SK-N-SH (cell line): ENCODE measurements at regions not wholly inside any gene's neighbourhood (a gene's known extent, or its start where the extent isn't known, plus 50 kb on each side); places are given as distances from the start of the nearest gene placed in this dataset.

ENCODE experiments used
- CTCF ChIA-PET: fragments of 300-600, 350-600 bp; formaldehyde crosslinking; extraction: SDS; loops from one replicate; lab custom pipeline; 2021; lab: Yijun Ruan, JAX
- POLR2A ChIA-PET: fragments of 350-600 bp; sonication (Branson Sonifier 250); formaldehyde crosslinking; extraction: SDS; loops from one replicate; lab custom pipeline; 2020; ENCODE audit warnings: antibody characterized with exemption, inconsistent platforms; lab: Yijun Ruan, JAX
- DNase-seq: peaks from one replicate; pipeline ENCODE4 v3.0.0; 2012
- H2AFZ ChIP-seq: fragments of 200-600 bp; sonication (generic); 2 replicates; pipeline ENCODE4 v1.8.1; 2016; ENCODE audit warnings: antibody characterized with exemption, mild to moderate bottlenecking, low read depth
- H3F3A ChIP-seq: fragments of 200-600 bp; sonication (generic); replicated peaks from 2 replicates; pipeline ENCODE3; 2016; ENCODE audit warnings: antibody characterized with exemption, mild to moderate bottlenecking; ENCODE audit not compliant: insufficient read depth
- H3K27ac ChIP-seq, 2 experiments: fragments of 200-500 bp in 1 of 2; fragments of 200-600 bp in 1 of 2; sonication (Bioruptor generic) in 1 of 2; sonication (generic), shearing (Covaris generic) in 1 of 2; 2 replicates each; pipeline versions ENCODE4 v1.5.1 to v1.6.1; 2014 to 2016; ENCODE audit warnings: low read depth in 2 of 2, inconsistent platforms in 1 of 2, low read length in 1 of 2, mild to moderate bottlenecking in 1 of 2, mixed read lengths in 1 of 2
- H3K27me3 ChIP-seq: fragments of 200-600 bp; sonication (generic), shearing (Covaris generic); 2 replicates; pipeline ENCODE4 v1.6.1; 2016; ENCODE audit warnings: mixed run types; ENCODE audit not compliant: insufficient read depth
- H3K36me3 ChIP-seq, 2 experiments: fragments of 200-500 bp in 1 of 2; fragments of 200-600 bp in 1 of 2; sonication (Bioruptor generic) in 1 of 2; sonication (generic) in 1 of 2; replicated peaks in 1 of 2; 2 replicates each; pipeline versions ENCODE3 to v1.5.1; 2014 to 2016; ENCODE audit warnings: low read length in 1 of 2, mild to moderate bottlenecking in 1 of 2; ENCODE audit not compliant: insufficient read depth in 2 of 2, control insufficient read depth in 1 of 2
- H3K4me1 ChIP-seq, 2 experiments: fragments of 200-500 bp in 1 of 2; fragments of 200-600 bp in 1 of 2; sonication (Bioruptor generic) in 1 of 2; sonication (generic), shearing (Covaris generic) in 1 of 2; 2 replicates each; pipeline versions ENCODE4 v1.5.1 to v1.6.1; 2014 to 2016; ENCODE audit warnings: low read depth in 1 of 2, low read length in 1 of 2, mixed run types in 1 of 2; ENCODE audit not compliant: insufficient read depth in 2 of 2, control insufficient read depth in 1 of 2
- H3K4me2 ChIP-seq: fragments of 200-600 bp; sonication (generic), shearing (Covaris generic); 2 replicates; pipeline ENCODE4 v1.6.1; 2017; ENCODE audit warnings: mixed run types
- H3K4me3 ChIP-seq, 2 experiments: fragments of 200-500 bp in 1 of 2; fragments of 200-600 bp in 1 of 2; sonication (Bioruptor generic) in 1 of 2; sonication (generic), shearing (Covaris generic) in 1 of 2; 2 replicates each; pipeline versions ENCODE4 v1.5.1 to v1.8.1; 2014 to 2016; ENCODE audit warnings: low read depth in 2 of 2, inconsistent platforms in 1 of 2, low read length in 1 of 2, mild to moderate bottlenecking in 1 of 2, mixed read lengths in 1 of 2, moderate library complexity in 1 of 2
- H3K79me2 ChIP-seq: fragments of 200-600 bp; sonication (generic); 2 replicates; pipeline ENCODE4 v1.8.1; 2017; ENCODE audit warnings: mild to moderate bottlenecking; ENCODE audit not compliant: insufficient read depth
- H3K9ac ChIP-seq: fragments of 200-600 bp; sonication (generic); 2 replicates; pipeline ENCODE4 v1.6.1; 2017; ENCODE audit warnings: mixed run types
- H3K9me2 ChIP-seq: fragments of 200-600 bp; sonication (generic); 2 replicates; pipeline ENCODE4 v1.6.1; 2017; ENCODE audit warnings: mixed run types
- H3K9me3 ChIP-seq: fragments of 200-600 bp; sonication (generic); 2 replicates; pipeline ENCODE4 v1.6.1; 2017; ENCODE audit warnings: mixed run types, mild to moderate bottlenecking, moderate library complexity
- H4K20me1 ChIP-seq: fragments of 200-600 bp; sonication (generic); 2 replicates; pipeline ENCODE4 v1.6.1; 2017; ENCODE audit warnings: mild to moderate bottlenecking, mixed run types; ENCODE audit not compliant: insufficient read depth
- CHD2 ChIP-seq: fragments of 150-350 bp; IDR thresholded peaks from 2 replicates; pipeline ENCODE4 v1.6.1; 2018; ENCODE audit warnings: low read length; ENCODE audit not compliant: partially characterized antibody
- ELF1 ChIP-seq: IDR thresholded peaks from 2 replicates; pipeline ENCODE4 v1.4.0; 2012
- EP300 ChIP-seq, 2 experiments: IDR thresholded peaks; 2 replicates each; pipeline versions ENCODE4 v1.4.0 to v1.6.1; 2012; ENCODE audit warnings: borderline replicate concordance in 1 of 2, low read depth in 1 of 2, low read length in 1 of 2
- EZH2phosphoT487 ChIP-seq: fragments of 200-600 bp; sonication (generic); IDR thresholded peaks from 2 replicates; pipeline ENCODE4 v1.6.1; 2017; ENCODE audit warnings: low read depth, mixed run types, mild to moderate bottlenecking, antibody characterized with exemption, moderate library complexity, borderline replicate concordance
- FOSL2 ChIP-seq: IDR thresholded peaks from 2 replicates; pipeline ENCODE4 v1.4.0; 2012; ENCODE audit warnings: low read depth, mild to moderate bottlenecking, moderate library complexity, borderline replicate concordance
- FOXJ3 ChIP-seq: sonication (generic); formaldehyde crosslinking; IDR thresholded peaks from 2 replicates; pipeline ENCODE4 v1.5.1; 2020; ENCODE audit warnings: mild to moderate bottlenecking, missing genetic modification reagents
- FOXM1 ChIP-seq: IDR thresholded peaks from 2 replicates; pipeline ENCODE4 v1.4.0; 2012; ENCODE audit warnings: low read depth, mild to moderate bottlenecking
- GABPA ChIP-seq: IDR thresholded peaks from 2 replicates; pipeline ENCODE4 v1.4.0; 2012; ENCODE audit warnings: low read depth, mild to moderate bottlenecking
- GATA2 ChIP-seq: sonication (generic); formaldehyde crosslinking; IDR thresholded peaks from 2 replicates; pipeline ENCODE4 v1.5.0; 2020; ENCODE audit warnings: mild to moderate bottlenecking, missing genetic modification reagents
- JUND ChIP-seq: IDR thresholded peaks from 2 replicates; pipeline ENCODE4 v1.4.0; 2012
- NFIC ChIP-seq: IDR thresholded peaks from 2 replicates; pipeline ENCODE4 v1.4.0; 2012; ENCODE audit warnings: borderline replicate concordance
- NRF1 ChIP-seq: IDR thresholded peaks from 2 replicates; pipeline ENCODE4 v1.6.1; 2012; ENCODE audit warnings: low read depth, mild to moderate bottlenecking, low read length
- POLR2AphosphoS5 ChIP-seq: IDR thresholded peaks from 2 replicates; pipeline ENCODE4 v1.6.1; 2012; ENCODE audit warnings: low read depth, low read length
- RAD21 ChIP-seq: IDR thresholded peaks from 2 replicates; pipeline ENCODE4 v1.6.1; 2012; ENCODE audit warnings: mild to moderate bottlenecking, low read length
- RCOR1 ChIP-seq: fragments of 150-350 bp; IDR thresholded peaks from 2 replicates; pipeline ENCODE4 v1.6.1; 2017; ENCODE audit warnings: antibody characterized with exemption, low read length
- RFX5 ChIP-seq: IDR thresholded peaks from 2 replicates; pipeline ENCODE4 v1.6.1; 2012; ENCODE audit warnings: mild to moderate bottlenecking, improper control_type of control experiment, low read length
- RXRA ChIP-seq: IDR thresholded peaks from 2 replicates; pipeline ENCODE4 v1.4.0; 2012; ENCODE audit warnings: low read depth, mild to moderate bottlenecking, borderline replicate concordance
- SIN3A ChIP-seq: IDR thresholded peaks from 2 replicates; pipeline ENCODE4 v1.6.1; 2012; ENCODE audit warnings: low read depth, mild to moderate bottlenecking, low read length, moderate library complexity, borderline replicate concordance
- TCF12 ChIP-seq: IDR thresholded peaks from 2 replicates; pipeline ENCODE4 v1.4.0; 2012
- YY1 ChIP-seq: IDR thresholded peaks from 2 replicates; pipeline ENCODE4 v1.4.0; 2012; ENCODE audit warnings: low read depth, mild to moderate bottlenecking
- WGBS: methylation state at CpG from one replicate; pipeline ENCODE4 v1.1.6; 2017; ENCODE audit warnings: low lambda C conversion rate; 5-methylcytosine and 5-hydroxymethylcytosine counted together
- TF ChIP-seq, protein P1 (sequence below): IDR thresholded peaks from 2 replicates; pipeline ENCODE4; 2012
- TF ChIP-seq, protein P2 (sequence below): fragments of 200-600 bp; sonication (generic); IDR thresholded peaks from 2 replicates; pipeline ENCODE4 v1.6.1; 2017; ENCODE audit warnings: antibody characterized with exemption, mild to moderate bottlenecking, moderate library complexity
- TF ChIP-seq, protein P3 (sequence below): IDR thresholded peaks from 2 replicates; pipeline ENCODE4 v1.6.1; 2012; ENCODE audit warnings: mild to moderate bottlenecking, low read depth, low read length, moderate library complexity

DNA sequence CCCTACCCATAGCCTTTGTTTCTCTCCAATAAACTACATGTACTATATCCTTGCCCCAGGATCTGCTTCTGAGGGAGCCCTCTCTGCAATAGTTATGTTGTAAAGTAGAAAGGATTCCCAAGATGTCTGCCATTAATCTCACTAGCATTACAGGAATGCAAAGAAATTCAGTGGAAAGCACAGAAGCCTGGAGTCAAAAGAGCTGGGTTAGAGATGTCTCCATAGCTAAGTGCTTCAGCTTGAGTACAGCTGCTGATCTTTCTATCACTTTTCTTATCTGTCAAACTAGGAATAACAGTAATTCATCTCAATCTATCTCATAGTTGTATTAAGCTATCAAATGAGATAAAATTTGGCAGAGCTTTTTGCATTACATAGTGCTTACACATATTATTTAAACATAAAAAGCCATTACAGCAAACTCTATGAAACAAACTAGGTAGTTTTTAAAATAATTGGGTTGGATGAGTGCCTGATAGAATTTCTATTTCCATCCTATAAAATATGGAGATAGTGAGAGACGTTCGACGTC is 799.5 kb upstream of the SEMA6D start:
- POLR2A ChIA-PET, result no interaction called here
- peaks cover 3% of the 10 kb centered on the region; the same call in 1 of the 2 replicates for H3K9me3 ChIP-seq
- no peak for DNase-seq
- no peak overlapping the region for H2AFZ ChIP-seq
- no peaks in the 10 kb centered on the region for H4K20me1 ChIP-seq
- no peaks in the 10 kb centered on the region for H3K79me2 ChIP-seq
- WGBS, result 39% methylated on average over 3 of the region's 3 CpGs
- CTCF ChIA-PET, result no interaction called here
- no peaks in the 10 kb centered on the region for H3K36me3 ChIP-seq
- H3K9me2 ChIP-seq, result no peaks in the 10 kb centered on the region
- H3K27me3 ChIP-seq, result no peaks in the 10 kb centered on the region
- TF ChIP-seq GABPA (no peak), EP300 (IDR thresholded peaks at IDR 0.05; ENCODE audit: borderline replicate concordance in 1 of 2, low read depth in 1 of 2, low read length in 1 of 2) (no peak), JUND (no peak), SIN3A (no peak), RFX5 (no peak), CHD2 (no peak), FOXM1 (no peak), YY1 (no peak)
- no peak overlapping the region for H3K4me2 ChIP-seq
- H3K27ac ChIP-seq, result no peak overlapping the region
- H3K4me3 ChIP-seq, result no peak overlapping the region
- H3K9ac ChIP-seq, result no peak overlapping the region
- H3F3A ChIP-seq, result no peaks in the 10 kb centered on the region
- no peaks in the 10 kb centered on the region; a peak in 1 of 4 replicates for H3K4me1 ChIP-seq

DNA sequence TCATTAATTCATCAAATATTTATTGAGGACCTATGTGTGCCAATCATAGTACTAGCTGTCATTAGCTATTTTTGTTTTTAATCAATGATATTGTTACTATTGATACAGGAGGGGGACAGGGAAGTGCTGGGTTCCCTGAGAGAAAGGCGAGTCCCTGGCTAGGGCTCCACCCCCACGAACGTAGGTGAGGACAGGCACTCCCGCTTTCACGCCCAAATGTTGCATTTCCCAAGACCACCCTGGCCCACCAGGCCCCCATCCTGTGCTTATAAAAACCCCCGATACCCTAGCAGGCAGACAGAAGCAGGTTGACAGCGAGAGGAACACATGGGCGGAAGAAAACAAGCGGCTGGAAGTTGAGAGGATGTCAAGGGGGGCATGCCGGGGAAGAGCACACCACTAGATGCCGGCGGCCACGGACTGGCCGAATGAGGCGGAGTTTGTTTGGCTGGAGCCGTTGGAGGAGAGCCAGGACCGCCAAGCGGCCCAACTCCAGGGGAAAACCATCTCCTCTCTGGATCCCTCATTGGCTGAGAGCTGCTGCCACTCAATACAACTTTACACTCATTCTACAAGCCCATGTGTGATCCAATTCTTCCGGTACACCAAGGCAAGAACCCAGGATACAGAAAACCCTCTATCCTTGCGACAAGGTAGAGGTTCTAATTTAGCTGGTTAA is 798.7 kb upstream of the SEMA6D start:
- no peak overlapping the region for H3K27ac ChIP-seq
- no peaks in the 10 kb centered on the region for H4K20me1 ChIP-seq
- H3K4me3 ChIP-seq, result no peak overlapping the region
- H3K27me3 ChIP-seq, result no peaks in the 10 kb centered on the region
- no peaks in the 10 kb centered on the region for H3K9me3 ChIP-seq
- H3K36me3 ChIP-seq, result no peaks in the 10 kb centered on the region
- ChIA-PET CTCF (no interaction called here), POLR2A (no interaction called here)
- H3F3A ChIP-seq, result no peaks in the 10 kb centered on the region
- no peak overlapping the region for H3K9ac ChIP-seq
- H3K79me2 ChIP-seq, result no peaks in the 10 kb centered on the region
- no peak overlapping the region for H3K4me2 ChIP-seq
- DNase-seq, result no peak
- no peaks in the 10 kb centered on the region; a peak in 1 of 4 replicates for H3K4me1 ChIP-seq
- no peak overlapping the region for H2AFZ ChIP-seq
- 39% methylated on average over 14 of the region's 20 CpGs for WGBS
- no peaks in the 10 kb centered on the region for H3K9me2 ChIP-seq
- TF ChIP-seq FOXJ3, result no peak
- no peak for TF ChIP-seq CHD2
- TF ChIP-seq, protein P1, sequence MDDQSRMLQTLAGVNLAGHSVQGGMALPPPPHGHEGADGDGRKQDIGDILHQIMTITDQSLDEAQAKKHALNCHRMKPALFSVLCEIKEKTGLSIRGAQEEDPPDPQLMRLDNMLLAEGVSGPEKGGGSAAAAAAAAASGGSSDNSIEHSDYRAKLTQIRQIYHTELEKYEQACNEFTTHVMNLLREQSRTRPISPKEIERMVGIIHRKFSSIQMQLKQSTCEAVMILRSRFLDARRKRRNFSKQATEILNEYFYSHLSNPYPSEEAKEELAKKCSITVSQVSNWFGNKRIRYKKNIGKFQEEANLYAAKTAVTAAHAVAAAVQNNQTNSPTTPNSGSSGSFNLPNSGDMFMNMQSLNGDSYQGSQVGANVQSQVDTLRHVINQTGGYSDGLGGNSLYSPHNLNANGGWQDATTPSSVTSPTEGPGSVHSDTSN, result no peak
- no peak for TF ChIP-seq FOXM1
- no peak for TF ChIP-seq POLR2AphosphoS5
- TF ChIP-seq, protein P2, sequence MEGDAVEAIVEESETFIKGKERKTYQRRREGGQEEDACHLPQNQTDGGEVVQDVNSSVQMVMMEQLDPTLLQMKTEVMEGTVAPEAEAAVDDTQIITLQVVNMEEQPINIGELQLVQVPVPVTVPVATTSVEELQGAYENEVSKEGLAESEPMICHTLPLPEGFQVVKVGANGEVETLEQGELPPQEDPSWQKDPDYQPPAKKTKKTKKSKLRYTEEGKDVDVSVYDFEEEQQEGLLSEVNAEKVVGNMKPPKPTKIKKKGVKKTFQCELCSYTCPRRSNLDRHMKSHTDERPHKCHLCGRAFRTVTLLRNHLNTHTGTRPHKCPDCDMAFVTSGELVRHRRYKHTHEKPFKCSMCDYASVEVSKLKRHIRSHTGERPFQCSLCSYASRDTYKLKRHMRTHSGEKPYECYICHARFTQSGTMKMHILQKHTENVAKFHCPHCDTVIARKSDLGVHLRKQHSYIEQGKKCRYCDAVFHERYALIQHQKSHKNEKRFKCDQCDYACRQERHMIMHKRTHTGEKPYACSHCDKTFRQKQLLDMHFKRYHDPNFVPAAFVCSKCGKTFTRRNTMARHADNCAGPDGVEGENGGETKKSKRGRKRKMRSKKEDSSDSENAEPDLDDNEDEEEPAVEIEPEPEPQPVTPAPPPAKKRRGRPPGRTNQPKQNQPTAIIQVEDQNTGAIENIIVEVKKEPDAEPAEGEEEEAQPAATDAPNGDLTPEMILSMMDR, result no peak
- TF ChIP-seq TCF12, result no peak
- TF ChIP-seq, protein P3, sequence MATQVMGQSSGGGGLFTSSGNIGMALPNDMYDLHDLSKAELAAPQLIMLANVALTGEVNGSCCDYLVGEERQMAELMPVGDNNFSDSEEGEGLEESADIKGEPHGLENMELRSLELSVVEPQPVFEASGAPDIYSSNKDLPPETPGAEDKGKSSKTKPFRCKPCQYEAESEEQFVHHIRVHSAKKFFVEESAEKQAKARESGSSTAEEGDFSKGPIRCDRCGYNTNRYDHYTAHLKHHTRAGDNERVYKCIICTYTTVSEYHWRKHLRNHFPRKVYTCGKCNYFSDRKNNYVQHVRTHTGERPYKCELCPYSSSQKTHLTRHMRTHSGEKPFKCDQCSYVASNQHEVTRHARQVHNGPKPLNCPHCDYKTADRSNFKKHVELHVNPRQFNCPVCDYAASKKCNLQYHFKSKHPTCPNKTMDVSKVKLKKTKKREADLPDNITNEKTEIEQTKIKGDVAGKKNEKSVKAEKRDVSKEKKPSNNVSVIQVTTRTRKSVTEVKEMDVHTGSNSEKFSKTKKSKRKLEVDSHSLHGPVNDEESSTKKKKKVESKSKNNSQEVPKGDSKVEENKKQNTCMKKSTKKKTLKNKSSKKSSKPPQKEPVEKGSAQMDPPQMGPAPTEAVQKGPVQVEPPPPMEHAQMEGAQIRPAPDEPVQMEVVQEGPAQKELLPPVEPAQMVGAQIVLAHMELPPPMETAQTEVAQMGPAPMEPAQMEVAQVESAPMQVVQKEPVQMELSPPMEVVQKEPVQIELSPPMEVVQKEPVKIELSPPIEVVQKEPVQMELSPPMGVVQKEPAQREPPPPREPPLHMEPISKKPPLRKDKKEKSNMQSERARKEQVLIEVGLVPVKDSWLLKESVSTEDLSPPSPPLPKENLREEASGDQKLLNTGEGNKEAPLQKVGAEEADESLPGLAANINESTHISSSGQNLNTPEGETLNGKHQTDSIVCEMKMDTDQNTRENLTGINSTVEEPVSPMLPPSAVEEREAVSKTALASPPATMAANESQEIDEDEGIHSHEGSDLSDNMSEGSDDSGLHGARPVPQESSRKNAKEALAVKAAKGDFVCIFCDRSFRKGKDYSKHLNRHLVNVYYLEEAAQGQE, result no peak
- no peak for TF ChIP-seq GATA2 (CRISPR knock-in tag)
- TF ChIP-seq RCOR1, result no peak
- TF ChIP-seq NFIC, result no peak
- TF ChIP-seq NRF1, result no peak
- TF ChIP-seq RAD21, result no peak
- TF ChIP-seq EZH2phosphoT487, result no peak
- no peak for TF ChIP-seq ELF1
- no peak for TF ChIP-seq FOSL2
- no peak for TF ChIP-seq EP300 (IDR thresholded peaks at IDR 0.05; ENCODE audit: borderline replicate concordance in 1 of 2, low read depth in 1 of 2, low read length in 1 of 2)
- TF ChIP-seq RXRA, result no peak
- no peak for TF ChIP-seq SIN3A
